ENCODE measurements at regions not wholly inside any gene's neighbourhood (a gene's known extent, or its start where the extent isn't known, plus 50 kb on each side); places are given as distances from the start of the nearest gene placed in this dataset.

GRCh38 chr3:174408310-174408709 lies 450.8 kb upstream of the NAALADL2 start:
- no peak for DNase-seq

GRCh38 chr3:174409086-174409743 lies 449.9 kb upstream of the NAALADL2 start:
- DNase-seq = no peak

GRCh38 chr3:174413062-174413912 lies 445.8 kb upstream of the NAALADL2 start:
- DNase-seq = no peak

GRCh38 chr3:174414902-174415301 lies 444.2 kb upstream of the NAALADL2 start:
- no peak for DNase-seq

GRCh38 chr3:174417573-174417972 lies 441.6 kb upstream of the NAALADL2 start:
- no peak for DNase-seq

- DNase-seq = no peak
These were observed 439.9 kb upstream of the NAALADL2 start for GRCh38 chr3:174419216-174419615.

- DNase-seq = no peak
These were observed 435.2 kb upstream of the NAALADL2 start for GRCh38 chr3:174423936-174424335.

- DNase-seq = no peak
These were observed 434.5 kb upstream of the NAALADL2 start for GRCh38 chr3:174424656-174425055.

GRCh38 chr3:174425422-174425821 lies 433.7 kb upstream of the NAALADL2 start:
- no peak for DNase-seq

- no peak for DNase-seq
These were observed 428.1 kb upstream of the NAALADL2 start for GRCh38 chr3:174430986-174431385.

GRCh38 chr3:174431717-174432116 lies 427.4 kb upstream of the NAALADL2 start:
- DNase-seq = no peak

- no peak for DNase-seq
These were observed 422.8 kb upstream of the NAALADL2 start for GRCh38 chr3:174436367-174436766.

GRCh38 chr3:174438501-174439145 lies 420.5 kb upstream of the NAALADL2 start:
- no peak for DNase-seq

GRCh38 chr3:174439331-174440252 lies 419.5 kb upstream of the NAALADL2 start:
- DNase-seq = no peak

- DNase-seq = peak; percentile 68
These were observed 418.9 kb upstream of the NAALADL2 start for GRCh38 chr3:174440253-174440701.

- peak; percentile 73 for DNase-seq
These were observed 418.2 kb upstream of the NAALADL2 start for GRCh38 chr3:174440741-174441587.

- peak; percentile 9 for DNase-seq
These were observed 417.4 kb upstream of the NAALADL2 start for GRCh38 chr3:174441588-174442301.

- no peak for DNase-seq
These were observed 416.8 kb upstream of the NAALADL2 start for GRCh38 chr3:174442302-174442682.

- no peak for DNase-seq
These were observed 414.7 kb upstream of the NAALADL2 start for GRCh38 chr3:174444391-174444790.

GRCh38 chr3:174457758-174458157 lies 401.4 kb upstream of the NAALADL2 start:
- DNase-seq = no peak

- DNase-seq = no peak
These were observed 398.3 kb upstream of the NAALADL2 start for GRCh38 chr3:174460831-174461230.
